ENCODE measurements at regions not wholly inside any gene's neighbourhood (a gene's known extent, or its start where the extent isn't known, plus 50 kb on each side); places are given as distances from the start of the nearest gene placed in this dataset.
"Not testable (repeated sequence)": the region's sequence is repeated elsewhere in the genome, so short reads cannot be mapped to it uniquely, and the experiment has no call there.

GRCh38 chr1:87426463-87427249 lies 98.0 kb downstream of the LMO4 start:
- peaks cover 5% of the 10 kb centered on the region for H3K4me1 Mint-ChIP-seq (ENCODE audit: low read depth)
- intact Hi-C loops (cut with micrococcal nuclease), result no loop called here
- H3K27me3 Mint-ChIP-seq, result no peaks in the 10 kb centered on the region
- H3K4me3 Mint-ChIP-seq, result no peak overlapping the region
- peaks cover 5% of the 10 kb centered on the region for H3K9me3 Mint-ChIP-seq
- no peaks in the 10 kb centered on the region for H3K36me3 Mint-ChIP-seq (ENCODE audit: low read depth)
- no peak overlapping the region for H3K27ac Mint-ChIP-seq

DNA sequence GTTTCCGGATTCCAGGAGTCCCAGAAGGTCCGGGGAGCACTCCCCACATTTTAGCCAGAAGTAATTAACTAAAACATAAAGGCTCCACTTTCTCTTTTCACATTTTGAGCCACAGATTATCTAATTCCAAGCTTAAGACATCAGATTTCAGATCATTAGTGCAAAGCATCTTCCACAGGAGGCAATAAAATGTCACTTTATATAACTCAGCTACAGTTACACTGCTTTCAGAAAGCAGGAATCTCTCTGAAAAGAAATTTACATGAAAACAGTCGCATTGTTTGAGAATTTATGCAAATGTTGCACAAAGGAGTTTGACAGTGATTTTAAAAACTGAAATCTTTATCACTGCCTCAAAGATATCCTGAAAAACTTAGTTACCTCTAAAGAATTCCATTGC lies 99.7 kb downstream of the LMO4 start:
- Mint-ChIP-seq H3K27ac (no peak overlapping the region), H3K9me3 (peaks cover 5% of the 10 kb centered on the region), H3K27me3 (no peaks in the 10 kb centered on the region), H3K4me3 (no peak overlapping the region), H3K36me3 (ENCODE audit: low read depth) (no peaks in the 10 kb centered on the region), H3K4me1 (ENCODE audit: low read depth) (peaks cover 4% of the 10 kb centered on the region)
- intact Hi-C loops (cut with micrococcal nuclease), result no loop called here

- Mint-ChIP-seq H3K27me3 (no peaks in the 10 kb centered on the region), H3K36me3 (ENCODE audit: low read depth) (no peaks in the 10 kb centered on the region), H3K27ac (no peak overlapping the region), H3K4me1 (ENCODE audit: low read depth) (no peaks in the 10 kb centered on the region), H3K4me3 (no peak overlapping the region), H3K9me3 (peaks cover 5% of the 10 kb centered on the region)
- intact Hi-C loops (cut with micrococcal nuclease), result no loop called here
Measured at GRCh38 chr1:87428883-87429282, 100.2 kb downstream of the LMO4 start.

GRCh38 chr1:87432685-87433084 lies 104.0 kb downstream of the LMO4 start:
- Mint-ChIP-seq H3K4me3 (no peak overlapping the region), H3K4me1 (ENCODE audit: low read depth) (no peaks in the 10 kb centered on the region), H3K27ac (no peak overlapping the region), H3K9me3 (peaks cover 5% of the 10 kb centered on the region), H3K27me3 (no peaks in the 10 kb centered on the region), H3K36me3 (ENCODE audit: low read depth) (no peaks in the 10 kb centered on the region)
- intact Hi-C loops (cut with micrococcal nuclease), result no loop called here

GRCh38 chr1:87433101-87433500 lies 104.4 kb downstream of the LMO4 start:
- intact Hi-C loops (cut with micrococcal nuclease); H3K9me3 Mint-ChIP-seq; H3K4me1 Mint-ChIP-seq (ENCODE audit: low read depth); H3K4me3 Mint-ChIP-seq; H3K27me3 Mint-ChIP-seq; H3K27ac Mint-ChIP-seq; H3K36me3 Mint-ChIP-seq (ENCODE audit: low read depth): not testable (repeated sequence)

- no peak overlapping the region for H3K4me3 Mint-ChIP-seq
- intact Hi-C loops (cut with micrococcal nuclease), result no loop called here
Measured at GRCh38 chr1:87435484-87435883, 106.8 kb downstream of the LMO4 start.

GRCh38 chr1:87436115-87436514 lies 107.4 kb downstream of the LMO4 start:
- H3K4me3 Mint-ChIP-seq; H3K27me3 Mint-ChIP-seq; H3K9me3 Mint-ChIP-seq; intact Hi-C loops (cut with micrococcal nuclease); H3K27ac Mint-ChIP-seq; H3K36me3 Mint-ChIP-seq (ENCODE audit: low read depth); H3K4me1 Mint-ChIP-seq (ENCODE audit: low read depth): not testable (repeated sequence)

More at GRCh38 chr1:87435484-87435883, 106.8 kb downstream of the LMO4 start:
- Mint-ChIP-seq H3K4me1 (ENCODE audit: low read depth) (no peaks in the 10 kb centered on the region), H3K36me3 (ENCODE audit: low read depth) (no peaks in the 10 kb centered on the region), H3K9me3 (peaks cover 5% of the 10 kb centered on the region), H3K27me3 (no peaks in the 10 kb centered on the region), H3K27ac (no peak overlapping the region)

GRCh38 chr1:87436534-87436933 lies 107.9 kb downstream of the LMO4 start:
- no peak overlapping the region for H3K27ac Mint-ChIP-seq
- H3K36me3 Mint-ChIP-seq (ENCODE audit: low read depth), result no peaks in the 10 kb centered on the region
- intact Hi-C loops (cut with micrococcal nuclease), result no loop called here
- H3K4me1 Mint-ChIP-seq (ENCODE audit: low read depth), result no peaks in the 10 kb centered on the region
- H3K9me3 Mint-ChIP-seq, result no peaks in the 10 kb centered on the region
- no peak overlapping the region for H3K4me3 Mint-ChIP-seq
- H3K27me3 Mint-ChIP-seq, result no peaks in the 10 kb centered on the region

GRCh38 chr1:87437663-87438295 lies 109.1 kb downstream of the LMO4 start:
- no peaks in the 10 kb centered on the region for H3K9me3 Mint-ChIP-seq
- intact Hi-C loops (cut with micrococcal nuclease), result no loop called here
- no peaks in the 10 kb centered on the region for H3K27me3 Mint-ChIP-seq
- H3K4me1 Mint-ChIP-seq (ENCODE audit: low read depth), result no peaks in the 10 kb centered on the region
- no peaks in the 10 kb centered on the region for H3K36me3 Mint-ChIP-seq (ENCODE audit: low read depth)
- H3K27ac Mint-ChIP-seq, result no peak overlapping the region
- no peak overlapping the region for H3K4me3 Mint-ChIP-seq

DNA sequence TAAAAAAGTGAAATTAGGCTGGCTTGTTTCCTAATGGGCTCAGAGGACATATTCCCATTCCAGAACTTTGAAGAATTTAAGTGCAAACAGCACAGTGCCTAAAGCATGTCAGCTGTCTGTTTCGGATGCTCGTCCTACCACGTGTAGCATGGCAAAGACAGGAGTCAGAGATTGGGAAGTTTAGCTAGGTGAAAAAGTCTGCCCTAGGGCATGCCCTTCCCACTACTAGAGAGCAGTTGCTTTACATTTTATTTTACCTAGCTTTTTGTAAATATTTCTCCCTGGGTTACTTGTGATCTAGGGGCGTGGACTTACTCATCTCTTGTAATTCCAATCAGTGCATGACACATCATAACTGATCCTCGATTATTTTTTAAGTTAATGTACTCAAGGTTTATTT lies 111.1 kb downstream of the LMO4 start:
- peaks cover 20% of the 10 kb centered on the region for H3K9me3 Mint-ChIP-seq
- H3K4me1 Mint-ChIP-seq (ENCODE audit: low read depth), result no peaks in the 10 kb centered on the region
- H3K4me3 Mint-ChIP-seq, result no peak overlapping the region
- H3K27me3 Mint-ChIP-seq, result no peaks in the 10 kb centered on the region
- H3K36me3 Mint-ChIP-seq (ENCODE audit: low read depth), result no peaks in the 10 kb centered on the region
- intact Hi-C loops (cut with micrococcal nuclease), result no loop called here
- H3K27ac Mint-ChIP-seq, result no peak overlapping the region

- H3K36me3 Mint-ChIP-seq (ENCODE audit: low read depth), result no peaks in the 10 kb centered on the region
- H3K27me3 Mint-ChIP-seq, result no peaks in the 10 kb centered on the region
- intact Hi-C loops (cut with micrococcal nuclease), result no loop called here
- H3K4me1 Mint-ChIP-seq (ENCODE audit: low read depth), result no peaks in the 10 kb centered on the region
- no peak overlapping the region for H3K27ac Mint-ChIP-seq
- H3K9me3 Mint-ChIP-seq, result peaks cover 15% of the 10 kb centered on the region
- no peak overlapping the region for H3K4me3 Mint-ChIP-seq
Measured at GRCh38 chr1:87449348-87449963, 120.8 kb downstream of the LMO4 start.

DNA sequence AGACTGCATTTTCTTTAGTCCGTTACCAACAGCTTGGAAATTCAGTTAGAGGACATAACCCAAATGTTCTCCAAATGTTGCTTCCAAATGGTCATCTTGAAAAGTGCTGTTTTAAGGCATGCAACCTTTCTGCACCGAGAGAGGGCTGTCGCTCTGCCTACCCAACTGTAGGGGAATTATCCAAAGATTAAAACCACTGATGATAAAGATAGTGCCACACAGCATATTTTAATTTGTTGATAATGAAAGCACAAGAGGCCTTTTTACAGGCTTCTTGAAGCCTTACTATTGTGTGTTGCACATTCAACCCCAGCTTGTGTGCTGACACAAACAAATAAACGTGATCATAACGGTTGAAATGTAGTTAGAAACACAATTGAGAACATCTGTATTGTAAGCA lies 121.5 kb downstream of the LMO4 start:
- H3K27ac Mint-ChIP-seq, result no peak overlapping the region
- H3K9me3 Mint-ChIP-seq, result peaks cover 15% of the 10 kb centered on the region
- H3K4me1 Mint-ChIP-seq (ENCODE audit: low read depth), result no peaks in the 10 kb centered on the region
- H3K27me3 Mint-ChIP-seq, result no peaks in the 10 kb centered on the region
- intact Hi-C loops (cut with micrococcal nuclease), result no loop called here
- no peak overlapping the region for H3K4me3 Mint-ChIP-seq
- no peaks in the 10 kb centered on the region for H3K36me3 Mint-ChIP-seq (ENCODE audit: low read depth)

- no peak overlapping the region for H3K4me3 Mint-ChIP-seq
- no peaks in the 10 kb centered on the region for H3K36me3 Mint-ChIP-seq (ENCODE audit: low read depth)
- H3K9me3 Mint-ChIP-seq, result peaks cover 10% of the 10 kb centered on the region
- intact Hi-C loops (cut with micrococcal nuclease), result no loop called here
- H3K4me1 Mint-ChIP-seq (ENCODE audit: low read depth), result no peaks in the 10 kb centered on the region
- no peak overlapping the region for H3K27ac Mint-ChIP-seq
- no peaks in the 10 kb centered on the region for H3K27me3 Mint-ChIP-seq
Measured at GRCh38 chr1:87450615-87451209, 122.0 kb downstream of the LMO4 start.

- Mint-ChIP-seq H3K9me3 (peaks cover 9% of the 10 kb centered on the region), H3K36me3 (ENCODE audit: low read depth) (no peaks in the 10 kb centered on the region), H3K4me3 (no peak overlapping the region), H3K27me3 (no peaks in the 10 kb centered on the region), H3K4me1 (ENCODE audit: low read depth) (no peaks in the 10 kb centered on the region), H3K27ac (no peak overlapping the region)
- intact Hi-C loops (cut with micrococcal nuclease), result no loop called here
Measured at GRCh38 chr1:87451229-87451920, 122.7 kb downstream of the LMO4 start.

Measured in dendritic cell treated with granulocyte-macrophage colony-stimulating factor and Interleukin-4, amounts not matched to agents 40 ng/mL and 50 ng/mL, for 4 days (primary cell).